ENCODE measurements at regions not wholly inside any gene's neighbourhood (a gene's known extent, or its start where the extent isn't known, plus 50 kb on each side); places are given as distances from the start of the nearest gene placed in this dataset.

- no peak for TF ChIP-seq CTCF (IDR thresholded peaks at IDR 0.05)
- no peak for TF ChIP-seq EZH2 (IDR thresholded peaks at IDR 0.05)
Observed at GRCh38 chr10:128914681-128915080, 552.4 kb upstream of the MGMT start.
